ENCODE measurements at regions not wholly inside any gene's neighbourhood (a gene's known extent, or its start where the extent isn't known, plus 50 kb on each side); places are given as distances from the start of the nearest gene placed in this dataset.

GRCh38 chr2:3104261-3104660 lies 273.4 kb downstream of the EIPR1 start:
- peaks cover 0 to 2% of the 10 kb centered on the region in 2 experiments for H3K27me3 ChIP-seq (ENCODE audit: control insufficient read depth in 1 of 2, insufficient read depth in 2 of 2, low read length in 2 of 2)
- POLR2A ChIA-PET = no interaction called here
- intact Hi-C loops (cut with DNase I, micrococcal nuclease) = no loop called here

GRCh38 chr2:3102922-3103569 lies 274.6 kb downstream of the EIPR1 start:
- Mint-ChIP-seq H3K9me3 (no peaks in the 10 kb centered on the region), H3K36me3 (ENCODE audit: low read depth) (no peaks in the 10 kb centered on the region), H3K27me3 (peaks cover 17% of the 10 kb centered on the region), H3K27ac (no peak overlapping the region), H3K4me3 (no peak overlapping the region), H3K4me1 (ENCODE audit: low read depth) (no peaks in the 10 kb centered on the region)
- no peaks in the 10 kb centered on the region for H3K9me3 ChIP-seq (ENCODE audit: control insufficient read depth in 1 of 2, insufficient read depth in 1 of 2, low read length in 2 of 2)
- no peak overlapping the region for H3K27ac ChIP-seq (ENCODE audit: low read depth in 1 of 2, low read length in 2 of 2)
- DNase-seq (no peak), ATAC-seq (ENCODE audit: poor library complexity) (no peak)
- intact Hi-C loops (cut with DNase I, micrococcal nuclease) = no loop called here
- no peak overlapping the region for H3K4me3 ChIP-seq (ENCODE audit: low read length)
- no peaks in the 10 kb centered on the region for H3K36me3 ChIP-seq (ENCODE audit: insufficient read depth, low read length)
- ChIA-PET POLR2A (no interaction called here), CTCF (no interaction called here)
- no peaks in the 10 kb centered on the region for H3K4me1 ChIP-seq (ENCODE audit: insufficient read depth, low read length)
- TF ChIP-seq CTCF (IDR thresholded peaks at IDR 0.05) = no peak
- peaks cover 0 to 2% of the 10 kb centered on the region in 2 experiments for H3K27me3 ChIP-seq (ENCODE audit: control insufficient read depth in 1 of 2, insufficient read depth in 2 of 2, low read length in 2 of 2)

More at GRCh38 chr2:3104261-3104660, 273.4 kb downstream of the EIPR1 start:
- H3K36me3 Mint-ChIP-seq (ENCODE audit: low read depth) = no peaks in the 10 kb centered on the region
- TF ChIP-seq CTCF (IDR thresholded peaks at IDR 0.05) = no peak
- DNase-seq = no peak
- CTCF ChIA-PET = no interaction called here
- H3K27me3 Mint-ChIP-seq = peaks cover 7% of the 10 kb centered on the region
- no peak overlapping the region for H3K4me3 Mint-ChIP-seq
- no peak for ATAC-seq (ENCODE audit: poor library complexity)
- Histone ChIP-seq H3K4me3 (ENCODE audit: low read length) (no peak overlapping the region), H3K36me3 (ENCODE audit: insufficient read depth, low read length) (no peaks in the 10 kb centered on the region), H3K4me1 (ENCODE audit: insufficient read depth, low read length) (no peaks in the 10 kb centered on the region), H3K27ac (ENCODE audit: low read depth in 1 of 2, low read length in 2 of 2) (no peak overlapping the region), H3K9me3 (ENCODE audit: control insufficient read depth in 1 of 2, insufficient read depth in 1 of 2, low read length in 2 of 2) (peaks cover 0 to 3% of the 10 kb centered on the region in 2 experiments)
- no peak overlapping the region for H3K27ac Mint-ChIP-seq
- no peaks in the 10 kb centered on the region for H3K4me1 Mint-ChIP-seq (ENCODE audit: low read depth)
- no peaks in the 10 kb centered on the region for H3K9me3 Mint-ChIP-seq

- Mint-ChIP-seq H3K36me3 (ENCODE audit: low read depth) (no peaks in the 10 kb centered on the region), H3K27ac (no peak overlapping the region), H3K9me3 (no peaks in the 10 kb centered on the region), H3K4me1 (ENCODE audit: low read depth) (no peaks in the 10 kb centered on the region), H3K4me3 (no peak overlapping the region), H3K27me3 (peaks cover 22% of the 10 kb centered on the region)
- CTCF ChIA-PET = no interaction called here
- intact Hi-C loops (cut with DNase I, micrococcal nuclease) = no loop called here
- no peak for TF ChIP-seq CTCF (IDR thresholded peaks at IDR 0.05)
- no peak for ATAC-seq (ENCODE audit: poor library complexity)
- Histone ChIP-seq H3K4me1 (ENCODE audit: insufficient read depth, low read length) (no peaks in the 10 kb centered on the region), H3K27me3 (ENCODE audit: control insufficient read depth in 1 of 2, insufficient read depth in 2 of 2, low read length in 2 of 2) (peaks cover 0 to 5% of the 10 kb centered on the region in 2 experiments), H3K4me3 (ENCODE audit: low read length) (no peak overlapping the region), H3K9me3 (ENCODE audit: control insufficient read depth in 1 of 2, insufficient read depth in 1 of 2, low read length in 2 of 2) (no peaks in the 10 kb centered on the region), H3K27ac (ENCODE audit: low read depth in 1 of 2, low read length in 2 of 2) (no peak overlapping the region), H3K36me3 (ENCODE audit: insufficient read depth, low read length) (no peaks in the 10 kb centered on the region)
- POLR2A ChIA-PET = no interaction called here
- DNase-seq = no peak
These were observed 275.3 kb downstream of the EIPR1 start for GRCh38 chr2:3102081-3102921.

Measured in CD4-positive, alpha-beta T cell (primary cell).